WTC11 (cell line): ENCODE measurements at regions not wholly inside any gene's neighbourhood (a gene's known extent, or its start where the extent isn't known, plus 50 kb on each side); places are given as distances from the start of the nearest gene placed in this dataset.

Experiments
- CTCF ChIP-seq: fragments of 200-600 bp; IDR thresholded peaks from 2 replicates; pipeline ENCODE4 v1.8.0; 2022; ENCODE audit warnings: antibody characterized with exemption
- HMGXB4 ChIP-seq: sonication (generic); formaldehyde crosslinking; IDR thresholded peaks from 2 replicates; pipeline ENCODE4 v1.8.1; 2023; ENCODE audit warnings: mild to moderate bottlenecking, moderate library complexity, missing genetic modification reagents
- JUN ChIP-seq: sonication (generic); formaldehyde crosslinking; IDR thresholded peaks from 2 replicates; pipeline ENCODE4 v1.8.0; 2023; ENCODE audit warnings: mild to moderate bottlenecking, missing genetic modification reagents
- NFE2L1 ChIP-seq: sonication (generic); formaldehyde crosslinking; IDR thresholded peaks from 2 replicates; pipeline ENCODE4 v1.8.1; 2023; ENCODE audit warnings: missing genetic modification reagents
- NFYB ChIP-seq: sonication (generic); formaldehyde crosslinking; conservative IDR thresholded peaks from 2 replicates; pipeline ENCODE4 v1.8.0; 2022; ENCODE audit warnings: low read depth, missing genetic modification reagents
- RELA ChIP-seq: sonication (generic); formaldehyde crosslinking; IDR thresholded peaks from 2 replicates; pipeline ENCODE4 v1.8.1; 2022; ENCODE audit warnings: missing genetic modification reagents, mild to moderate bottlenecking, borderline replicate concordance
- SP1 ChIP-seq: sonication (generic); formaldehyde crosslinking; conservative IDR thresholded peaks from 2 replicates; pipeline ENCODE4 v1.8.1; 2022; ENCODE audit warnings: missing genetic modification reagents
- TEAD1 ChIP-seq: sonication (generic); formaldehyde crosslinking; IDR thresholded peaks from 2 replicates; pipeline ENCODE4 v1.8.0; 2022; ENCODE audit warnings: mild to moderate bottlenecking, missing genetic modification reagents
- ZNF317 ChIP-seq: sonication (generic); formaldehyde crosslinking; IDR thresholded peaks from 2 replicates; pipeline ENCODE4 v1.8.1; 2023; ENCODE audit warnings: low read depth, mild to moderate bottlenecking, moderate library complexity, missing genetic modification reagents, borderline replicate concordance

GRCh38 chr20:16864963-16865362 lies 116.8 kb downstream of the OTOR start:
- TF ChIP-seq NFYB (no peak), ZNF317 (CRISPR knock-in tag) (no peak), CTCF (no peak), RELA (no peak), NFE2L1 (CRISPR knock-in tag) (no peak), JUN (CRISPR knock-in tag) (no peak), SP1 (no peak), TEAD1 (CRISPR knock-in tag) (no peak), HMGXB4 (CRISPR knock-in tag) (no peak)
